WTC11 (cell line): ENCODE measurements at regions not wholly inside any gene's neighbourhood (a gene's known extent, or its start where the extent isn't known, plus 50 kb on each side); places are given as distances from the start of the nearest gene placed in this dataset.

Source experiments
- ATAC-seq: fragments of 200-7000 bp; cut with Tn5 transposase; 2 replicates; pipeline ENCODE4 v1.10.0; 2021; ENCODE audit warnings: mild to moderate bottlenecking, moderate library complexity
- CTCF ChIA-PET: fragments of 300-600 bp; sonication (Branson Sonifier 250); formaldehyde crosslinking; loops from one replicate; lab custom pipeline; 2021; ENCODE audit warnings: antibody characterized with exemption; lab: Charles Lee
- POLR2A ChIA-PET: fragments of 350-600 bp; sonication (Branson Sonifier 250); formaldehyde crosslinking; loops from one replicate; lab custom pipeline; 2021; ENCODE audit warnings: antibody characterized with exemption; lab: Charles Lee
- DNase-seq: peaks from one replicate; pipeline ENCODE4 v3.0.0; 2021; ENCODE audit warnings: low spot score
- H3K27ac Mint-ChIP-seq: 2 replicates; pipeline ENCODE4 v1.8.0; 2021; ENCODE audit warnings: mixed read lengths
- H3K27me3 Mint-ChIP-seq: 2 replicates; pipeline ENCODE4 v1.8.0; 2021; ENCODE audit warnings: low read depth, mild to moderate bottlenecking, moderate library complexity, mixed read lengths
- H3K36me3 Mint-ChIP-seq: 2 replicates; pipeline ENCODE4 v1.8.0; 2021; ENCODE audit warnings: mixed read lengths
- H3K4me1 Mint-ChIP-seq: 2 replicates; pipeline ENCODE4 v1.8.0; 2022; ENCODE audit warnings: mixed read lengths
- H3K4me3 Mint-ChIP-seq: 2 replicates; pipeline ENCODE4 v1.8.0; 2021; ENCODE audit warnings: mild to moderate bottlenecking, moderate library complexity, mixed read lengths
- H3K9me3 Mint-ChIP-seq: 2 replicates; pipeline ENCODE4 v1.8.0; 2021; ENCODE audit warnings: mixed read lengths
- AR ChIP-seq: fragments of 250-450 bp; sonication (Bioruptor Pico); IDR thresholded peaks from 2 replicates; pipeline ENCODE4 v1.9.0; 2021; ENCODE audit warnings: mild to moderate bottlenecking
- ARID4B ChIP-seq: sonication (generic); formaldehyde crosslinking; IDR thresholded peaks from 2 replicates; pipeline ENCODE4 v1.8.0; 2023; ENCODE audit warnings: missing genetic modification reagents, mild to moderate bottlenecking, borderline replicate concordance
- E2F4 ChIP-seq: sonication (generic); formaldehyde crosslinking; IDR thresholded peaks from 2 replicates; pipeline ENCODE4 v1.8.1; 2022; ENCODE audit warnings: low read depth, mild to moderate bottlenecking, moderate library complexity, missing genetic modification reagents, borderline replicate concordance
- ESRRA ChIP-seq: sonication (generic); formaldehyde crosslinking; IDR thresholded peaks from 2 replicates; pipeline ENCODE4 v1.8.1; 2022; ENCODE audit warnings: mild to moderate bottlenecking, missing genetic modification reagents, borderline replicate concordance
- ETV6 ChIP-seq: sonication (generic); formaldehyde crosslinking; IDR thresholded peaks from 2 replicates; pipeline ENCODE4 v1.8.1; 2022; ENCODE audit warnings: mild to moderate bottlenecking, missing genetic modification reagents
- FOXJ3 ChIP-seq: sonication (generic); formaldehyde crosslinking; IDR thresholded peaks from 2 replicates; pipeline ENCODE4 v1.9.0; 2021; ENCODE audit warnings: missing genetic modification reagents, mild to moderate bottlenecking, borderline replicate concordance
- FOXP4 ChIP-seq: sonication (generic); formaldehyde crosslinking; IDR thresholded peaks from 2 replicates; pipeline ENCODE4 v1.8.0; 2022; ENCODE audit warnings: mild to moderate bottlenecking, missing genetic modification reagents
- GRHL2 ChIP-seq: fragments of 250-450 bp; sonication (Bioruptor Pico); IDR thresholded peaks from 2 replicates; pipeline ENCODE4 v1.8.0; 2022; ENCODE audit warnings: mild to moderate bottlenecking, moderate library complexity; ENCODE audit not compliant: insufficient replicate concordance, severe bottlenecking
- HMGXB4 ChIP-seq: sonication (generic); formaldehyde crosslinking; IDR thresholded peaks from 2 replicates; pipeline ENCODE4 v1.8.1; 2023; ENCODE audit warnings: mild to moderate bottlenecking, moderate library complexity, missing genetic modification reagents
- MYBL2 ChIP-seq: sonication (generic); formaldehyde crosslinking; IDR thresholded peaks from 2 replicates; pipeline ENCODE4 v1.8.1; 2023; ENCODE audit warnings: mild to moderate bottlenecking, moderate library complexity, missing genetic modification reagents
- NFYB ChIP-seq: sonication (generic); formaldehyde crosslinking; conservative IDR thresholded peaks from 2 replicates; pipeline ENCODE4 v1.8.0; 2022; ENCODE audit warnings: low read depth, missing genetic modification reagents
- TCF7 ChIP-seq: sonication (generic); formaldehyde crosslinking; IDR thresholded peaks from 2 replicates; pipeline ENCODE4 v1.8.0; 2022; ENCODE audit warnings: mild to moderate bottlenecking, low read depth, missing genetic modification reagents, moderate library complexity
- TEAD1 ChIP-seq: sonication (generic); formaldehyde crosslinking; IDR thresholded peaks from 2 replicates; pipeline ENCODE4 v1.8.0; 2022; ENCODE audit warnings: mild to moderate bottlenecking, missing genetic modification reagents
- TEAD4 ChIP-seq: sonication (generic); formaldehyde crosslinking; IDR thresholded peaks from 2 replicates; pipeline ENCODE4 v1.8.0; 2022; ENCODE audit warnings: mild to moderate bottlenecking, missing genetic modification reagents
- USF2 ChIP-seq: sonication (generic); formaldehyde crosslinking; IDR thresholded peaks from 2 replicates; pipeline ENCODE4 v1.8.1; 2023; ENCODE audit warnings: mild to moderate bottlenecking, missing genetic modification reagents, moderate library complexity
- ZNF423 ChIP-seq: fragments of 250-450 bp; sonication (Bioruptor Pico); IDR thresholded peaks from 2 replicates; pipeline ENCODE4 v2.1.2; 2022; ENCODE audit warnings: mild to moderate bottlenecking, moderate library complexity
- ZNF671 ChIP-seq: fragments of 250-450 bp; sonication (Bioruptor Pico); IDR thresholded peaks from 2 replicates; pipeline ENCODE4 v1.8.0; 2021; ENCODE audit warnings: mild to moderate bottlenecking

- POLR2A ChIA-PET = no interaction called here
- TF ChIP-seq ZNF423 (CRISPR knock-in tag) (no peak), NFYB (CRISPR knock-in tag) (no peak), TEAD4 (CRISPR knock-in tag) (no peak), ZNF671 (CRISPR knock-in tag) (no peak), AR (CRISPR knock-in tag) (no peak), FOXP4 (CRISPR knock-in tag) (no peak), E2F4 (CRISPR knock-in tag) (no peak), HMGXB4 (CRISPR knock-in tag) (no peak), MYBL2 (CRISPR knock-in tag) (no peak), ESRRA (CRISPR knock-in tag) (no peak), FOXJ3 (CRISPR knock-in tag) (no peak), ETV6 (CRISPR knock-in tag) (no peak), TEAD1 (CRISPR knock-in tag) (no peak), GRHL2 (CRISPR knock-in tag) (no peak), TCF7 (no peak), USF2 (CRISPR knock-in tag) (no peak), ARID4B (CRISPR knock-in tag) (no peak)
- peaks cover 9% of the 10 kb centered on the region for H3K36me3 Mint-ChIP-seq
- DNase-seq = no peak
- CTCF ChIA-PET = no interaction called here
- H3K27me3 Mint-ChIP-seq = no peaks in the 10 kb centered on the region
- H3K4me3 Mint-ChIP-seq = no peak overlapping the region
- H3K4me1 Mint-ChIP-seq = no peaks in the 10 kb centered on the region
- no peak overlapping the region for H3K27ac Mint-ChIP-seq
- ATAC-seq = no peak
- peaks cover 15% of the 10 kb centered on the region for H3K9me3 Mint-ChIP-seq
Observed at GRCh38 chr6:169052462-169052861, 201.2 kb downstream of the THBS2 start.
